SH-SY5Y (cell line): ENCODE measurements at regions not wholly inside any gene's neighbourhood (a gene's known extent, or its start where the extent isn't known, plus 50 kb on each side); places are given as distances from the start of the nearest gene placed in this dataset.

ENCODE experiments used
- GATA2 ChIP-seq: IDR thresholded peaks from 2 replicates; pipeline ENCODE4 v1.6.1; 2011; ENCODE audit warnings: mild to moderate bottlenecking, low read depth, low read length
- GATA3 ChIP-seq: IDR thresholded peaks from 2 replicates; pipeline ENCODE4 v1.6.1; 2011; ENCODE audit warnings: low read depth, mild to moderate bottlenecking, low read length, moderate library complexity

- no peak for TF ChIP-seq GATA3
- TF ChIP-seq GATA2, result no peak
These were observed 390.3 kb downstream of the GRIN2B start for GRCh38 chr12:13591059-13591458.

- TF ChIP-seq GATA3 (no peak), GATA2 (no peak)
These were observed 392.0 kb downstream of the EMP1 start for GRCh38 chr12:13588574-13588973.

DNA sequence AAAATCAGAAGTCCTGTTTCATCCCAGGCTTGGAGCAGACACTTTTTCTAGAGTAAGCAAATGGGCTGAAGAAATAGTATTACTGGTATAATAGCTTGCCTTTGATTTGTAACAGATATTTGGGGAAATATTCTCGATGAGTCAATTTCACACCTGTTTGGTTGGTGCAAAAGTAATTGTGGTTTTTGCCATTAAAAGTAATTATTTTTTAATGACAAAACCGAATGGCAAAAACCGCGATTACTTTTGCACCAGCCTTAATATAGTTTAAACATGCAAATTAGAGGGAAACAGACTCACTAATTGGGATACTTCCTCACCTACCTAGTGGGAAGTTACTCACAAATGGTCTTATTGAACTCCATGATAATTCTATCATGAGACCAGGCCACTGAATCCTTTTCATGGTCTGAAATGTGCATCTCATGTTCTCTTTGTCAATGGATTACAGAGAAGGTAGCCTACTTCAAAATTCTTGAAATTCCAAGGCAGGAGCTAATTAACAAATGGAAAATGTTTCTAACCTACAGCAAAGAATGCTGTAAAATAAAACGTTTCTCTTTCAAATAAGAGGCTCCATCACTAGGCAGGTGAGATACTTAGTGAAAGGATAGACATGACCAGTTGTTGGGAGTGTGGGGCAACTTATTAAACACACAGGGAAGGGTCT lies 391.3 kb downstream of the EMP1 start:
- TF ChIP-seq GATA3 (no peak), GATA2 (no peak)

DNA sequence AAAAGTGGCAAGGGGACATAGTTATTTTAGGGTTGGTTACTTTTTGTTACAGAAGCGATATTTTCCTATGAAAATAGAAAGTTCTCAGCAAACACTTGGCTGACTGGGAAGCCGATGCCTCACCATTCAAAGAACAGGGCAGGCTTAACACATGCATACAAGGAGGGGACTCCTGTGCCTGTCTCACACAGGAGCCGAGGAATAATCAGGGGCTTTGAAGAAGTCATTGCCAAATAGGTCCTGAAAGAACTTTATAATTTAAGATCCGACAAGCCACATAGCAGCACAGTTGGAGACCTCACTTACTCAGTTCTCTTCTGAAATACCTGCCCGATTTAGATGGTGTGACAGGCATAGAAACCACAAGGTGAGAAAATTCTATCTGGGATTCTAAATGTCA lies 389.8 kb downstream of the EMP1 start:
- no peak for TF ChIP-seq GATA2
- no peak for TF ChIP-seq GATA3

DNA sequence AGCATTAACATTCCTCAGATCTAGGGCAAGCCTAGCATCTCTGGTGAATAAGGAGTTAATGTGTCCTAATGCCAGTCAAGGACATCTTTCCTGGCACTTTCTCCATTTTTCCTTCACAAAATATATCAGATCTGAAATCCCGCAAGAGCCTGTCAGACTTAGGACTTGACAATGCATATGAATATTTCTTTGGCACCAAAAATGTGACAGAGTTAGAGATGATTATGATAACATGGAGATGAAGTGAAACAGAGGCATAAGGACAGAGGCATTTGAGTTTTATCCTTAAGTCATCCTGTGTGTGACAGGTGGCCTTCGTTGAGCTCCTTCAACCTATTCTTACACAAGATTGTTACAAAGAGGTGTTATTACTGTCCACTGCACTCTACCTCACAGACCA lies 388.0 kb downstream of the EMP1 start:
- TF ChIP-seq GATA3, result no peak
- no peak for TF ChIP-seq GATA2

- no peak for TF ChIP-seq GATA2
- no peak for TF ChIP-seq GATA3
These were observed 387.1 kb downstream of the EMP1 start for GRCh38 chr12:13583630-13584029.

DNA sequence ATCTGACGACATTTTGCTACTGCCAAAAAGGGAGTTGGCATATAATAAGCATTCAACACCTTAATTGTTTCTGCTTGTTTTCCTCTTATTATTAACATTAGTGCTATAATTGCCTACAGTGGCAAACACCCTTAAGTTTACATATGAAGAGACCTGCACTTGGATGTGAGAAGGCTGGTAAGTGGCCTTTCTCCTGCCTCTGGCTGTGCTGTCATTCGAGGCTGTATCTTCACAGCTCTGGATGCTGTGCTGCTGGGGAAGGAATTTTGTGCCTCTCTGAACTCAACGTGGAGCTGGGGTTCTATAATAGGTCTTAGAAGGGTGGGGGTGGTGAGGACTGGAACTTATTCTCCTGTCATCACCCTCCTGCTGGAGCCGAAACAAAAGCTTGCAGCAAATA lies 385.9 kb downstream of the EMP1 start:
- TF ChIP-seq GATA2, result no peak
- no peak for TF ChIP-seq GATA3

- TF ChIP-seq GATA3, result no peak
- no peak for TF ChIP-seq GATA2
These were observed 384.5 kb downstream of the EMP1 start for GRCh38 chr12:13581031-13581430.

DNA sequence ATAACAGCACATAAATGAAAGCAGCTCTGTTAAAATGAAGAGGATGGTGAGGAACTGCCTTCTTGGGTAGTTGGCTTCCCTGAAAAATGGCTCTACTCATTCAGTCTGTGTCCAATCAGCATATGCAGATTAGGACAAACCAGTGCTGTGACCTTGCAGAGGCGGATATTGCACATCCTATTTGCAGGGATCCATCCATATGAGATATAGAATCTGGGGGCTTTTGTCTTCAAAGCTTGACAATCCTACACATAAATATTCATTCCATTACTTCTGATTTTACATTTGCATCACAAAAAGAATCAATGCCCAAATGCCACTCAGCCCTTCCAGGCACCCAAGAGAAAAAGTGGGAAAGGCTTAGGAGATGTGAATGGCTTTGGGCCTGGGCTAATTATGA lies 383.7 kb downstream of the EMP1 start:
- no peak for TF ChIP-seq GATA2
- no peak for TF ChIP-seq GATA3

- TF ChIP-seq GATA3 (no peak), GATA2 (no peak)
These were observed 380.5 kb downstream of the EMP1 start for GRCh38 chr12:13576935-13577500.

GRCh38 chr12:13573698-13574321 lies 377.3 kb downstream of the EMP1 start:
- TF ChIP-seq GATA3 (no peak), GATA2 (no peak)

- TF ChIP-seq GATA3 (no peak), GATA2 (no peak)
These were observed 374.5 kb downstream of the EMP1 start for GRCh38 chr12:13571035-13571434.

DNA sequence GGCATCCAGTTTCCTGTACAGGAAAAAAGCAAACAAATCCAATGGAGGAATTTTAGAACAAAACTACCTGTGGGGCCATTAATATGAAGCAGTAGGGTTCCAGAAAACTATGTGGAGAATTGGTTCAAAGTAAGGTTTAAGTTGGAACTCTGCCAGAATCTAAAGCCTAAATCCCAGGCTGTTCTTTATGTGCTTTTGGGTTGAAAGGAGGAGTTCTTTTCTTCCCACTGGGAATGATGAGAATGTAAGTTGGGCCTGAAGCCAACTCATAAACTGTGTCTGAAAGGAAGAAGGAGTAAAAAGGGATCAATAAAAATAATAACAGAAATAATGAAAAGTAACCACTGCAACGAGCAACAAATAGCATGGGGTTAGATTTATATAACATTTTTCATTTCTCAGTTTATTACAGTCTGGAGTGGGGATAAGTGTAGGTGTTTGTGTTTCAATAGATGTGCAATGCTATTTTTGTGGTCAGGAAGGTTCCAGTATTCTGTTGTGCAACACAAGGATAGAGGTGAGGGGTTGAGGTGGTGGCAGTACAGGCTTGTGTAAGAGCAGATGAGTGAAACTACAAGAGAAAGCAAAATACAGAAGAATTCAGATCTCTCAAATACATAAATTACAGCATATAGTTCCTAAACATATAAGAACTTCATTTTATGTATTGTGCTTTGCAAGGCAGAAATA lies 373.6 kb downstream of the EMP1 start:
- no peak for TF ChIP-seq GATA3
- TF ChIP-seq GATA2, result no peak

DNA sequence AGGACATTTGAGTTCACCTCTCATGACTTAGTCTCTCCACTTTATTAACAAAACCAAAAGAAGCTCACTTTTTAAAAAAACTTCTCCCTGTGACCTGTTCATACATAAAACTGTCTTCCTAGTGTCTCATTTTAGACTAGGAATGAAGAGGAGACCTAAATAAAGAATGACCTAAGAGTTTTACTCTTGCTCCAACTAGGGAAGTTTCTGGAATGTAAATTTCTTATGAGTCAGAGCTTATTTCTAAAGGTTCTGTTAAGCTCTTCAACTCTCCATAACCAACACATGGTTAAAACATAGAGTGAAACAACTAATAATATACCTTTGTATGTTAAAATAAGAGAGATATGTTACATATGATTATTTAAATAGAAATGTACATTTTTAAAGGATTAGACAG lies 369.8 kb downstream of the EMP1 start:
- TF ChIP-seq GATA2 (no peak), GATA3 (no peak)

GRCh38 chr12:13564266-13564810 lies 367.8 kb downstream of the EMP1 start:
- no peak for TF ChIP-seq GATA2
- no peak for TF ChIP-seq GATA3
